ENCODE measurements at regions not wholly inside any gene's neighbourhood (a gene's known extent, or its start where the extent isn't known, plus 50 kb on each side); places are given as distances from the start of the nearest gene placed in this dataset.

DNA sequence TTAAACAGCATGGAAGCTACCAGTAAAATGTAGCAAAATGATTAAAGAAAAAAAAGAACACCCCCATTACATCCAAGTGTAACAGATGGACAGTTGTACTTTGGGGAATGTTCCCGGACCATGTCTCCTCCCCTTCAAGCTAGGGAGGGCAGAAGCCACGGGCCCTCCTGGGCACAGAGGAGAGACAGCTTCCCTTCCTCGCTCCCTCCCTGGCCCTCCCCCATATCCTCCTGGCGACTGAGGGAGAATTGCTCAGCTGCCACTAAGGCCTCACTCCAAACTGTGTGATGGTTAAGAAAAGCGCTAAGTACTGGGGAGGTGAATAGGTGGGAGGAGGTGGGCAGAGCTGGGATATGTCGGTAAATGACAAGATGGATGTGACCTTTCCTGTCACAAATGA lies 358.0 kb downstream of the HRH4 start:
- no peaks in the 10 kb centered on the region for H3K27me3 ChIP-seq (ENCODE audit: control insufficient read depth, insufficient read depth, low read length)
- H3K36me3 ChIP-seq (ENCODE audit: control insufficient read depth, insufficient read depth, low read length), result no peaks in the 10 kb centered on the region
- H3K4me3 ChIP-seq (ENCODE audit: low read depth, low read length), result no peak overlapping the region
- no peak for DNase-seq (ENCODE audit: low read depth)
- no peak for FAIRE-seq
- TF ChIP-seq, protein P1, sequence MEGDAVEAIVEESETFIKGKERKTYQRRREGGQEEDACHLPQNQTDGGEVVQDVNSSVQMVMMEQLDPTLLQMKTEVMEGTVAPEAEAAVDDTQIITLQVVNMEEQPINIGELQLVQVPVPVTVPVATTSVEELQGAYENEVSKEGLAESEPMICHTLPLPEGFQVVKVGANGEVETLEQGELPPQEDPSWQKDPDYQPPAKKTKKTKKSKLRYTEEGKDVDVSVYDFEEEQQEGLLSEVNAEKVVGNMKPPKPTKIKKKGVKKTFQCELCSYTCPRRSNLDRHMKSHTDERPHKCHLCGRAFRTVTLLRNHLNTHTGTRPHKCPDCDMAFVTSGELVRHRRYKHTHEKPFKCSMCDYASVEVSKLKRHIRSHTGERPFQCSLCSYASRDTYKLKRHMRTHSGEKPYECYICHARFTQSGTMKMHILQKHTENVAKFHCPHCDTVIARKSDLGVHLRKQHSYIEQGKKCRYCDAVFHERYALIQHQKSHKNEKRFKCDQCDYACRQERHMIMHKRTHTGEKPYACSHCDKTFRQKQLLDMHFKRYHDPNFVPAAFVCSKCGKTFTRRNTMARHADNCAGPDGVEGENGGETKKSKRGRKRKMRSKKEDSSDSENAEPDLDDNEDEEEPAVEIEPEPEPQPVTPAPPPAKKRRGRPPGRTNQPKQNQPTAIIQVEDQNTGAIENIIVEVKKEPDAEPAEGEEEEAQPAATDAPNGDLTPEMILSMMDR (IDR thresholded peaks at IDR 0.05; ENCODE audit: insufficient read depth, low read length, severe bottlenecking), result no peak

DNA sequence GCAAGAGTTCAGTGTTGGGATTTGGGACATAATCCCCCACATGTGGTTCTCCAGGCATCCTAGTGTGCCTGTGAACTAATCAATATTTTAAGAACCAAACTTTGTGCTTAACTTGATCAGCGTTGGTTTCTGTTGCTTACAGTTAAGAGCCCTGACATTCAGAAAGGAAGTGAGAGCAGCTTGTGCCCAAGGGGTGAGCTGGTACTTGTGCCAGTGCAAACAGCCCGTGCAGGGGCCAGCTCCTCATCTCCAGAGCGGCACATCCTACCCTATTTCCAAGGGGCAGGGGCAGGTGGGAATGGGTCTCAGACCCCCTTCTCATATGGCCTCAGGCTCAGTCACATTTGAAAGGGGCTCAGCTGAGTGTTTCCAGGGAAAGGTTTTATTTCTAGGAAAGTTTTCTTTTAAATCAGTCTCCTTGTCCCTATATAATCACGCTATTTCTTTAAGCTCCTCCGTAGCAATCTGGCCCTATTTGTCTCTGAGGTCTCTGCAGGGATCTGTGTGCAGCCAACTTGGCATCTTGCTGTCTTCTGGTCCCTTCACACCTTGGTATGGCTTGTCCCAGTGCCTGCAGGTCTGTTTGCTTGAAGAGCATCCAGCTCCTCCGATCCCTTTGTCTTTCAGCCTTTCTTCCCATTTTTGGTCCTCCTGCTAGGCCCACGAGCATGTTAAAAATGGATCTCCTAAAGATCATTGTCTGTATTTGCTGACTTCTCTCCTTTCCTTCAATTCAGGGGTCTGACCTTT lies 358.9 kb downstream of the HRH4 start:
- no peak for DNase-seq (ENCODE audit: low read depth)
- H3K27me3 ChIP-seq (ENCODE audit: control insufficient read depth, insufficient read depth, low read length), result no peaks in the 10 kb centered on the region
- H3K4me3 ChIP-seq (ENCODE audit: low read depth, low read length), result no peak overlapping the region
- TF ChIP-seq, protein P1 (IDR thresholded peaks at IDR 0.05; ENCODE audit: insufficient read depth, low read length, severe bottlenecking), result no peak
- FAIRE-seq, result no peak
- no peaks in the 10 kb centered on the region for H3K36me3 ChIP-seq (ENCODE audit: control insufficient read depth, insufficient read depth, low read length)

DNA sequence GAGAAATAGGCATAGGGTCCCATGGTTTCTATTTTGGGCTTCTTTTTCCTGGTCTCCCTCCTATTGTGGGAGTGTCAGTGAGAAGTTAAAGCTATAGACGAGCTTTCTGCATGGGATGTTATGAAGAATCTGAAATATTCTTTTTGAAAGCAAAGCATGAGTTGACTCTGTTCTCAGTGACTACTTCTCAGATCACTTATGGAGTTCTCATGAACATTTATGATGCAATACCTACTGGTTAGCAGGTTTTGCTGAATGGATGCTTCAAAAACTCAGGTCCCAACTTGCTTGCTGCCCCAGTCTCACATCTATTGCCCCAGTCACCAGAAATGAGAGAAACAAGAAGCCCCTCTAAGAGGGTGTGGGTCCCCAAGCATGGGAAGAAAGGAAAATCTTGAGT lies 365.0 kb downstream of the HRH4 start:
- Histone ChIP-seq H3K36me3 (ENCODE audit: control insufficient read depth, insufficient read depth, low read length) (no peaks in the 10 kb centered on the region), H3K4me3 (ENCODE audit: low read depth, low read length) (no peak overlapping the region), H3K27me3 (ENCODE audit: control insufficient read depth, insufficient read depth, low read length) (no peaks in the 10 kb centered on the region)
- DNase-seq (ENCODE audit: low read depth) (no peak), FAIRE-seq (no peak)
- TF ChIP-seq, protein P1 (IDR thresholded peaks at IDR 0.05; ENCODE audit: insufficient read depth, low read length, severe bottlenecking), result no peak

DNA sequence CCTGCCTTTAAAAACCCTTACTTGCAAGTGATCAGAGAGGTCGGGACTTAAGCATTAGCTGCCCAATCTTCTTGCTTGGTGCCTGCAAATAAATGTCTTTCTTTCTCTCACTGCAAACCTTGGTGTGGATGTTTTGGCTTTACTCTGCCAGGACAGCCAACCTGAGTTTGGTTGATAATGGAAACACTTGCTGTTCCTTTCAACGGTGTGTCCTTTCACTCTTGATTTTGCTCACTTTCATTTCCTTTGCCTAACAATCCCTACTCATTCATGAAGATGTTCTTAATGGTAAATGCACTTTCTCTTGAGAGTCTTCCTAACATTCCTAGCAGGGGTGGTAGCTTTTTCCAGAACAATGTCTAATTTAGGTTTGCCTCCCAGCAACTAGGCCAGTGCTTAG lies 366.2 kb downstream of the HRH4 start:
- DNase-seq (ENCODE audit: low read depth) (no peak), FAIRE-seq (no peak)
- Histone ChIP-seq H3K36me3 (ENCODE audit: control insufficient read depth, insufficient read depth, low read length) (no peaks in the 10 kb centered on the region), H3K27me3 (ENCODE audit: control insufficient read depth, insufficient read depth, low read length) (no peaks in the 10 kb centered on the region), H3K4me3 (ENCODE audit: low read depth, low read length) (no peak overlapping the region)
- TF ChIP-seq, protein P1 (IDR thresholded peaks at IDR 0.05; ENCODE audit: insufficient read depth, low read length, severe bottlenecking), result no peak

DNA sequence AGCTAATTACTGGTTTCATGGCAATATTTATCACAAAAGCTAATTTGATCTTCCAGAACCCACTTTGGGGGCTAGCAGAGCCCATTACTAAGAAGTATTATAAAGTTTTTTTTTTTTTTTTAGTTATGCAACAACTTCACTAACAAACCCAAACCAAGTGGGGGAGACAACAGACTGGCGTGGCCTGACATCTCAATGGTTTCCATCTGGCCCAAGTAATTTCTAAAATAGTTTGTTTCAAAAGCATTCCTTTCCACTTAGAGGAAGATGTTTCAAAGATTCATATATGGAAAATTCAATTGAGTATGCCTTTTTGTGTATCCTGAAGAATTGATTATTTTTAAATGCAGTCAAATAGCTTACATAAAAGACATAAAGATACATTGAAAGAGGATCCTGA lies 367.1 kb downstream of the HRH4 start:
- DNase-seq (ENCODE audit: low read depth) (no peak), FAIRE-seq (no peak)
- H3K4me3 ChIP-seq (ENCODE audit: low read depth, low read length), result no peak overlapping the region
- H3K36me3 ChIP-seq (ENCODE audit: control insufficient read depth, insufficient read depth, low read length), result no peaks in the 10 kb centered on the region
- no peaks in the 10 kb centered on the region for H3K27me3 ChIP-seq (ENCODE audit: control insufficient read depth, insufficient read depth, low read length)
- TF ChIP-seq, protein P1 (IDR thresholded peaks at IDR 0.05; ENCODE audit: insufficient read depth, low read length, severe bottlenecking), result no peak

DNA sequence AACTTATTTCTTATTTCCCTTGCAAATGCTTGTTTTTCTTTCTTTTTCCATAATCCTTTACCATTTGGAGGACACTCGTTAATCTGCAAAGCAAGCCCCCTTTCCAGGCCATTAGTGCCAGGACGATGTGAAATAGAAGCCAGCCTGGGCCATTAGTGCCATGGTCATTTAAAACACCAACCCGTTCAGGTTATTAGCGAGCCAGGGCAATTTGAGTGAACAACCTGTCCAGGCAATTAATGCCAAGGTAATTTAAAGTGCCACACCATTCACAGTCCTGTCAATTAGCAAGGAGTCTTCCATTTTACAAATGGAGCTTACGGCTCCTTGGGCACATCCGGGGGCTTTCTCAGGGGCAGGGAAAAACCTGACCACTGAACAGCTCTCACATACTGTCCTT lies 370.6 kb downstream of the HRH4 start:
- Histone ChIP-seq H3K4me3 (ENCODE audit: low read depth, low read length) (no peak overlapping the region), H3K27me3 (ENCODE audit: control insufficient read depth, insufficient read depth, low read length) (no peaks in the 10 kb centered on the region), H3K36me3 (ENCODE audit: control insufficient read depth, insufficient read depth, low read length) (no peaks in the 10 kb centered on the region)
- DNase-seq (ENCODE audit: low read depth), result no peak
- FAIRE-seq, result no peak
- TF ChIP-seq, protein P1 (IDR thresholded peaks at IDR 0.05; ENCODE audit: insufficient read depth, low read length, severe bottlenecking), result no peak
